SH-SY5Y (cell line): ENCODE measurements at regions not wholly inside any gene's neighbourhood (a gene's known extent, or its start where the extent isn't known, plus 50 kb on each side); places are given as distances from the start of the nearest gene placed in this dataset.

Source experiments
- GATA2 ChIP-seq: IDR thresholded peaks from 2 replicates; pipeline ENCODE4 v1.6.1; 2011; ENCODE audit warnings: mild to moderate bottlenecking, low read depth, low read length
- GATA3 ChIP-seq: IDR thresholded peaks from 2 replicates; pipeline ENCODE4 v1.6.1; 2011; ENCODE audit warnings: low read depth, mild to moderate bottlenecking, low read length, moderate library complexity

DNA sequence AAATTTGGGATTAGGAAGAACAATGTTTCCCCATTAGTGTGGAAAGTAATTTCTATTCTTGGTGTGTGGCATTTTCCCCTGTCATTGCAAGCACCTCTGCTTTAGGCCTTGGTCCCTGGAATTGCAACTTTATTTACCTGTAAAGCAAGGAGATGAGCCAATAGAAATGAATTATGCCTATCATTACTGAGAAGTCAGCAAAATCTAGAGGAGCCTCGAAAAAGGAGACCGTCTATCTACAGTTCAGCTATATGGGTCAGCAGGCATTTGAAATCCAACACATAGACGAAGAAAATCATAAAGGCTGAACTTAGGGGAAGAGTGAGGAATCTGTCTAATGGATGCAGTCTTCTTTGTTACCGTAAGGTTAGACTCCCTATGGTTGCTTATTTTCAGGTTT is 161.1 kb downstream of the CCDC71L start:
- TF ChIP-seq GATA2 (no peak), GATA3 (no peak)
